GM18951 (cell line): ENCODE measurements at regions not wholly inside any gene's neighbourhood (a gene's known extent, or its start where the extent isn't known, plus 50 kb on each side); places are given as distances from the start of the nearest gene placed in this dataset.
"Not testable (repeated sequence)": the region's sequence is repeated elsewhere in the genome, so short reads cannot be mapped to it uniquely, and the experiment has no call there.

Experiments used
- POLR2A ChIP-seq: IDR thresholded peaks from 4 replicates; pipeline ENCODE4 v1.6.1; 2011; ENCODE audit warnings: mild to moderate bottlenecking; ENCODE audit not compliant: insufficient read length, insufficient read depth; ENCODE audit errors: extremely low read depth
- in situ Hi-C: fragments of 300-500 bp; cut with MboI; formaldehyde crosslinking; loops from one replicate; pipeline ENCODE4 v1.12.0; 2022; ENCODE audit warnings: low sequenced_read_pairs, mixed read lengths, inconsistent platforms; ENCODE audit not compliant: unreplicated experiment

GRCh38 chr2:13524492-13524891 lies 807.8 kb downstream of the TRIB2 start:
- TF ChIP-seq POLR2A: no peak
- in situ Hi-C loops: no loop called here

GRCh38 chr2:13531735-13532410 lies 815.1 kb downstream of the TRIB2 start:
- in situ Hi-C loops: not testable (repeated sequence)

- in situ Hi-C loops: not testable (repeated sequence)
These were observed 816.2 kb downstream of the TRIB2 start for GRCh38 chr2:13532781-13533523.

- in situ Hi-C loops: no loop called here
These were observed 816.8 kb downstream of the TRIB2 start for GRCh38 chr2:13533524-13533922.

GRCh38 chr2:13536941-13537340 lies 820.2 kb downstream of the TRIB2 start:
- no peak for TF ChIP-seq POLR2A
- in situ Hi-C loops: no loop called here

More at GRCh38 chr2:13533524-13533922, 816.8 kb downstream of the TRIB2 start:
- TF ChIP-seq POLR2A: no peak

- TF ChIP-seq POLR2A: no peak
- in situ Hi-C loops: no loop called here
These were observed 821.1 kb downstream of the TRIB2 start for GRCh38 chr2:13537771-13538349.

- TF ChIP-seq POLR2A: no peak
- in situ Hi-C loops: no loop called here
These were observed 822.6 kb downstream of the TRIB2 start for GRCh38 chr2:13539296-13539695.

GRCh38 chr2:13542061-13542460 lies 825.3 kb downstream of the TRIB2 start:
- TF ChIP-seq POLR2A: no peak
- in situ Hi-C loops: no loop called here

GRCh38 chr2:13542642-13543041 lies 825.9 kb downstream of the TRIB2 start:
- in situ Hi-C loops: no loop called here
- TF ChIP-seq POLR2A: no peak

- in situ Hi-C loops: no loop called here
- no peak for TF ChIP-seq POLR2A
These were observed 826.8 kb downstream of the TRIB2 start for GRCh38 chr2:13543550-13543949.

- in situ Hi-C loops: no loop called here
- TF ChIP-seq POLR2A: no peak
These were observed 828.6 kb downstream of the TRIB2 start for GRCh38 chr2:13545320-13545719.

GRCh38 chr2:13546131-13546530 lies 829.4 kb downstream of the TRIB2 start:
- in situ Hi-C loops: no loop called here
- no peak for TF ChIP-seq POLR2A

GRCh38 chr2:13550285-13551231 lies 833.8 kb downstream of the TRIB2 start:
- in situ Hi-C loops: no loop called here
- TF ChIP-seq POLR2A: no peak
